ENCODE measurements at regions not wholly inside any gene's neighbourhood (a gene's known extent, or its start where the extent isn't known, plus 50 kb on each side); places are given as distances from the start of the nearest gene placed in this dataset.

DNA sequence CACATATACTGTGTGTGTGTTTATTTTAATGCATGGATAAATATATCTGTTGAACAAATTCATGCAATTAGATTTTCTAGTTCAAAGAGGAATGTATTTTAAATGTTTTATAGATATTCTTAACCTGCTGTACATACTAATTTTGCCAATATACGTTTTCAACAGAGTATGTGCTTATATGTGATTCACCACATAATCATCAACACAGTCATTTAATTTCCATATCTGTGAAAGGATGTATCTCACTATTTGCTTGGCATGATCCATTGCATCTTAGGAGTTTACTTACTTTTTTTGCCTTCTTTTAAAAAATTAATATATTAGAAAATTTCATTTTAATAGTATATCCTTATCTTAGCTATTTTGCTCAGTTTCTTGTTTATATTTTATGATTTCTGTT is 902.3 kb upstream of the CITED2 start:
- no peaks in the 10 kb centered on the region for H3K27me3 ChIP-seq
- H3K27ac ChIP-seq = no peak overlapping the region
- H3K4me1 ChIP-seq = peaks cover 0 to 5% (median 2%) of the 10 kb centered on the region in 12 donors
- WGBS, 4 donors = 85 to 94% (median 89%) methylated on average over 1 of the region's 1 CpG
- no peak overlapping the region for H3K4me3 ChIP-seq
- TF ChIP-seq POLR2A (IDR thresholded peaks at IDR 0.05) = no peak
- TF ChIP-seq, protein P1, sequence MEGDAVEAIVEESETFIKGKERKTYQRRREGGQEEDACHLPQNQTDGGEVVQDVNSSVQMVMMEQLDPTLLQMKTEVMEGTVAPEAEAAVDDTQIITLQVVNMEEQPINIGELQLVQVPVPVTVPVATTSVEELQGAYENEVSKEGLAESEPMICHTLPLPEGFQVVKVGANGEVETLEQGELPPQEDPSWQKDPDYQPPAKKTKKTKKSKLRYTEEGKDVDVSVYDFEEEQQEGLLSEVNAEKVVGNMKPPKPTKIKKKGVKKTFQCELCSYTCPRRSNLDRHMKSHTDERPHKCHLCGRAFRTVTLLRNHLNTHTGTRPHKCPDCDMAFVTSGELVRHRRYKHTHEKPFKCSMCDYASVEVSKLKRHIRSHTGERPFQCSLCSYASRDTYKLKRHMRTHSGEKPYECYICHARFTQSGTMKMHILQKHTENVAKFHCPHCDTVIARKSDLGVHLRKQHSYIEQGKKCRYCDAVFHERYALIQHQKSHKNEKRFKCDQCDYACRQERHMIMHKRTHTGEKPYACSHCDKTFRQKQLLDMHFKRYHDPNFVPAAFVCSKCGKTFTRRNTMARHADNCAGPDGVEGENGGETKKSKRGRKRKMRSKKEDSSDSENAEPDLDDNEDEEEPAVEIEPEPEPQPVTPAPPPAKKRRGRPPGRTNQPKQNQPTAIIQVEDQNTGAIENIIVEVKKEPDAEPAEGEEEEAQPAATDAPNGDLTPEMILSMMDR (IDR thresholded peaks at IDR 0.05) = no peak
- DNase-seq (no peak), ATAC-seq (no peak)
- intact Hi-C loops (cut with DNase I) = no loop called here
- H3K36me3 ChIP-seq = no peaks in the 10 kb centered on the region
- H3K9me3 ChIP-seq = no peaks in the 10 kb centered on the region

DNA sequence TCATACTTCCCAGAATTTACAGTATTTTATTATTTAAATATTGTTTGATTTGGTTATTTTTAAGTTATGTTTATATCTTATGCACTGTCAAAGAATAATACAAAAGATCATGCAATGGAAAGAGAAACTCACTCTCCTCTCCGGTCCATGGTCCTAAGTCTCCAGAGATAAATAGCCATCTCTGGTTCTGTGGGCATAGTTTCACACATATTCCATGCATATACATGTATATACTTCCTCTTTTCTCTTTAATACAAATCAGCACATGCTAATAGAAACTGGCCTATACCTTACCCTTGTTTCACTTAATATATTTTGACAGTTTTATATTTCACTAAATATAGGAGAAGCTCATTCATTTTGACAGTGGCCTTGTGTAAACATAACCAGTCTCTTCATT is 901.7 kb upstream of the CITED2 start:
- ATAC-seq (no peak), DNase-seq (no peak)
- Histone ChIP-seq H3K4me1 (peaks cover 0 to 7% (median 4%) of the 10 kb centered on the region in 12 donors), H3K9me3 (no peaks in the 10 kb centered on the region), H3K27ac (no peak overlapping the region), H3K36me3 (no peaks in the 10 kb centered on the region), H3K4me3 (no peak overlapping the region), H3K27me3 (no peaks in the 10 kb centered on the region)
- TF ChIP-seq POLR2A (IDR thresholded peaks at IDR 0.05) = no peak
- TF ChIP-seq, protein P1 (IDR thresholded peaks at IDR 0.05) = no peak
- intact Hi-C loops (cut with DNase I) = no loop called here
- WGBS, 4 donors = 91 to 97% (median 93%) methylated on average over 1 of the region's 1 CpG

DNA sequence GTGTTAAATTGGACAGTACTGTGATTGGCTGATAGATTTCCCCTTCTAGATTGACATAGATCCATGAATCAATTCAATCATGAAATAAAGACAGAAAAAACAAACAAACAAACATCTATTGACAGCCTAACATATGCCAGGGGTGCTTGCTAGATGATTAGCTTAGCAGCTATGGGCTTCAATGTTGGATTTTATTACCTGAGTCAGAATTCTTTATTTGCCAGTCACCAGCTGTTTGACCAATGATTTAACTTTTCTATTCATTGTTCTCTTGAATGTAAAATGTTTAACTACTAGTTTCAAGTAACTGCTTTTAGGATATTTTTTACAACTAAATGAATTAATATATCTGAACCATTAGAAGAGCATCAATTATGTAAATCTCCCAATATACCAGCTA is 901.3 kb upstream of the CITED2 start:
- H3K4me1 ChIP-seq = peaks cover 0 to 7% (median 4%) of the 10 kb centered on the region in 12 donors
- no peak for ATAC-seq
- H3K36me3 ChIP-seq = no peaks in the 10 kb centered on the region
- intact Hi-C loops (cut with DNase I) = no loop called here
- TF ChIP-seq POLR2A (IDR thresholded peaks at IDR 0.05) = no peak
- TF ChIP-seq, protein P1 (IDR thresholded peaks at IDR 0.05) = no peak
- no peak overlapping the region for H3K4me3 ChIP-seq
- H3K27me3 ChIP-seq = no peaks in the 10 kb centered on the region
- no peaks in the 10 kb centered on the region for H3K9me3 ChIP-seq
- no peak for DNase-seq
- H3K27ac ChIP-seq = no peak overlapping the region

DNA sequence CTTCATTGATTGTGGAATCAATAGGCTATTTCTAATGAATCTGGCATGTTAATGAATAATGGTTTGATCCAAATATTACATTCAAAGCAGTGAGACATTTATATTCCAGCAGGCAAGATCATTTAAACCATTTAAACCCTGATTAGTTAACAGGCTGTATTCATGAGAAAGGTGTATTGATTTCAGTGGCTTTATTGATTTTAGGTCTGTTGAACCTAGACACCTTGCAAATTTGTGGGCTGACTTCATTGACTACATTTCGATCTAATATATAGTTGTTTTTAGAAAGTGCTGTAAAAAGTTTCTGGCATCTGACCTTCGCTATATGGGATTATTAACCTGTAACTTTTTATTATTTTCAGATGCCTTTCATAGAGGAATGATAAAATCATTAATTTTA is 900.1 kb upstream of the CITED2 start:
- H3K9me3 ChIP-seq = no peaks in the 10 kb centered on the region
- no peaks in the 10 kb centered on the region for H3K27me3 ChIP-seq
- no peak for ATAC-seq
- intact Hi-C loops (cut with DNase I) = no loop called here
- 94 to 98% (median 97%) methylated on average over 2 of the region's 2 CpGs for WGBS, 4 donors
- H3K36me3 ChIP-seq = no peaks in the 10 kb centered on the region
- DNase-seq = no peak
- no peak overlapping the region for H3K4me3 ChIP-seq
- H3K27ac ChIP-seq = no peak overlapping the region
- no peak for TF ChIP-seq POLR2A (IDR thresholded peaks at IDR 0.05)
- TF ChIP-seq, protein P1 (IDR thresholded peaks at IDR 0.05) = no peak
- H3K4me1 ChIP-seq = peaks cover 0 to 8% (median 4%) of the 10 kb centered on the region in 12 donors

Measured in heart left ventricle (tissue), 16 donors.